WTC11 (cell line): ENCODE measurements at regions not wholly inside any gene's neighbourhood (a gene's known extent, or its start where the extent isn't known, plus 50 kb on each side); places are given as distances from the start of the nearest gene placed in this dataset.

Experiments used
- CTCF ChIP-seq: fragments of 200-600 bp; IDR thresholded peaks from 2 replicates; pipeline ENCODE4 v1.8.0; 2022; ENCODE audit warnings: antibody characterized with exemption
- ELF4 ChIP-seq: sonication (generic); formaldehyde crosslinking; IDR thresholded peaks from 2 replicates; pipeline ENCODE4 v1.8.1; 2022; ENCODE audit warnings: low read depth, mild to moderate bottlenecking, moderate library complexity, missing genetic modification reagents
- NR2C2 ChIP-seq: sonication (generic); formaldehyde crosslinking; IDR thresholded peaks from 2 replicates; pipeline ENCODE4 v1.8.0; 2022; ENCODE audit warnings: mild to moderate bottlenecking, missing genetic modification reagents

GRCh38 chr14:51504669-51505068 lies 147.0 kb upstream of the FRMD6 start:
- TF ChIP-seq CTCF (no peak), NR2C2 (CRISPR knock-in tag) (no peak), ELF4 (CRISPR knock-in tag) (no peak)
